Spleen (tissue), 11 donors: ENCODE measurements at regions not wholly inside any gene's neighbourhood (a gene's known extent, or its start where the extent isn't known, plus 50 kb on each side); places are given as distances from the start of the nearest gene placed in this dataset.

Experiments
- DNase-seq: peaks from one replicate; pipeline ENCODE4 v3.0.0-alpha.2; 2020
- H3K27ac ChIP-seq, 8 donors: fragments of 200-600 bp; sonication (generic) in 7 of 8; 1 replicate in 4 of 8; 2 replicates in 4 of 8; pipeline versions ENCODE4 v1.5.0 to v1.8.0; 2016 to 2021; ENCODE audit warnings: inconsistent platforms in 4 of 8, mild to moderate bottlenecking in 4 of 8, moderate library complexity in 1 of 8
- H3K27me3 ChIP-seq, 7 donors: fragments of 200-600 bp; sonication (generic) in 6 of 7; replicated peaks in 1 of 7; 1 replicate in 4 of 7; 2 replicates in 3 of 7; pipeline versions ENCODE4 v1.5.0 to v1.8.0; 2016 to 2021; ENCODE audit warnings: inconsistent platforms in 3 of 7, mild to moderate bottlenecking in 1 of 7
- H3K36me3 ChIP-seq, 6 donors: fragments of 200-600 bp; sonication (generic) in 5 of 6; 1 replicate in 4 of 6; 2 replicates in 2 of 6; pipeline versions ENCODE4 v1.5.0 to v1.8.0; 2016 to 2021; ENCODE audit warnings: inconsistent platforms in 2 of 6
- H3K4me1 ChIP-seq, 6 donors: fragments of 200-600 bp; sonication (generic) in 5 of 6; 1 replicate in 3 of 6; 2 replicates in 3 of 6; pipeline versions ENCODE4 v1.5.0 to v1.8.0; 2016 to 2021; ENCODE audit warnings: inconsistent platforms in 3 of 6
- H3K4me3 ChIP-seq, 8 donors: fragments of 200-600 bp; sonication (generic) in 7 of 8; 1 replicate in 4 of 8; 2 replicates in 4 of 8; pipeline versions ENCODE4 v1.5.0 to v1.8.0; 2016 to 2021; ENCODE audit warnings: inconsistent platforms in 4 of 8, mild to moderate bottlenecking in 4 of 8, moderate library complexity in 2 of 8
- H3K9me3 ChIP-seq, 8 donors: fragments of 200-600 bp; sonication (generic) in 7 of 8; 1 replicate in 4 of 8; 2 replicates in 4 of 8; pipeline versions ENCODE4 v1.5.0 to v1.8.0; 2016 to 2021; ENCODE audit warnings: inconsistent platforms in 4 of 8
- CTCF ChIP-seq, 11 experiments: fragments of 200-600 bp in 7 of 11; fragments of 450-650 bp in 4 of 11; sonication (generic) in 4 of 11; IDR thresholded peaks in 8 of 11; conservative IDR thresholded peaks in 3 of 11; 1 replicate in 7 of 11; 2 replicates in 4 of 11; pipeline versions ENCODE4 v1.4.0 to v1.8.0; 2016 to 2021; ENCODE audit warnings: antibody characterized with exemption in 11 of 11, inconsistent platforms in 4 of 11, mild to moderate bottlenecking in 1 of 11
- POLR2A ChIP-seq, 3 donors: fragments of 450-650 bp; IDR thresholded peaks; one replicate each; pipeline ENCODE4 v1.5.1; 2017; ENCODE audit warnings: antibody characterized with exemption in 3 of 3, mild to moderate bottlenecking in 1 of 3
- POLR2AphosphoS5 ChIP-seq, 3 donors: sonication (generic); formaldehyde crosslinking; IDR thresholded peaks; one replicate each; pipeline ENCODE4 v1.5.1; 2017; ENCODE audit warnings: antibody characterized with exemption in 3 of 3
- WGBS, 5 donors: extraction: QIAGEN DNeasy Blood & Tissue Kit in 3 of 5; methylation state at CpG; one replicate each; pipeline versions ENCODE4 v1.1.5 to v1.1.7; 2013 to 2018; 5-methylcytosine and 5-hydroxymethylcytosine counted together
- intact Hi-C: fragments of 100-400 bp; cut with DNase I; formaldehyde crosslinking; loops from one replicate; pipeline ENCODE4 v1.15.0; 2023; ENCODE audit warnings: low total_unique reads
- donor health status: healthy with polysubstance abuse.
- donor health status: DM: no; HTN: no; CAD: no; lungs with moderate emphysema.
- donor health status: DM: no; HTN: no; CAD: no.
- donor health status: Bipolar disorder and iron deficiency.
- donor health status: healthy.
- donor health status: DM: no; HTN: no; CAD: no.
- donor health status: DM: yes; HTN: yes; CAD: no.

- intact Hi-C loops: no loop called here
- H3K4me1 ChIP-seq: no peaks in the 10 kb centered on the region
- no peak for DNase-seq
- peaks cover 3 to 26% (median 16%) of the 10 kb centered on the region in 8 donors for H3K9me3 ChIP-seq
- H3K27me3 ChIP-seq: no peaks in the 10 kb centered on the region
- 59 to 72% (median 71%) methylated on average over 4 of the region's 4 CpGs for WGBS, 5 donors
- peaks cover 0 to 10% (median 0%) of the 10 kb centered on the region in 6 donors for H3K36me3 ChIP-seq
- H3K4me3 ChIP-seq: no peak overlapping the region
- TF ChIP-seq POLR2A (IDR thresholded peaks at IDR 0.05) (no peak), CTCF (IDR thresholded peaks at IDR 0.05 in 8 of 11, conservative IDR thresholded peaks at IDR 0.05 in 3 of 11) (no peak), POLR2AphosphoS5 (IDR thresholded peaks at IDR 0.05) (no peak)
- no peak overlapping the region for H3K27ac ChIP-seq
These were observed 160.5 kb downstream of the MIAT start for GRCh38 chr22:26817926-26818325.

GRCh38 chr22:26821854-26822253, 164.5 kb downstream of the MIAT start:
- Histone ChIP-seq H3K9me3 (peaks cover 3 to 26% (median 16%) of the 10 kb centered on the region in 8 donors), H3K27ac (no peak overlapping the region), H3K27me3 (no peaks in the 10 kb centered on the region), H3K4me3 (no peak overlapping the region), H3K4me1 (no peaks in the 10 kb centered on the region), H3K36me3 (peaks cover 0 to 10% (median 0%) of the 10 kb centered on the region in 6 donors)
- no peak for DNase-seq
- intact Hi-C loops: no loop called here
- 71 to 83% (median 80%) methylated on average over 4 of the region's 4 CpGs for WGBS, 5 donors
- TF ChIP-seq CTCF (IDR thresholded peaks at IDR 0.05 in 8 of 11, conservative IDR thresholded peaks at IDR 0.05 in 3 of 11) (no peak), POLR2AphosphoS5 (IDR thresholded peaks at IDR 0.05) (no peak), POLR2A (IDR thresholded peaks at IDR 0.05) (no peak)

- intact Hi-C loops: no loop called here
- WGBS, 5 donors: 49 to 59% (median 55%) methylated on average over 2 of the region's 2 CpGs
- Histone ChIP-seq H3K4me3 (no peak overlapping the region), H3K9me3 (peaks cover 3 to 22% (median 16%) of the 10 kb centered on the region in 8 donors), H3K36me3 (peaks cover 0 to 10% (median 0%) of the 10 kb centered on the region in 6 donors), H3K4me1 (no peaks in the 10 kb centered on the region), H3K27ac (no peak overlapping the region), H3K27me3 (no peaks in the 10 kb centered on the region)
- TF ChIP-seq POLR2A (IDR thresholded peaks at IDR 0.05): no peak
- no peak for TF ChIP-seq CTCF (IDR thresholded peaks at IDR 0.05 in 8 of 11, conservative IDR thresholded peaks at IDR 0.05 in 3 of 11)
- TF ChIP-seq POLR2AphosphoS5 (IDR thresholded peaks at IDR 0.05): no peak
- no peak for DNase-seq
These were observed 164.9 kb downstream of the MIAT start for GRCh38 chr22:26822313-26822712.

GRCh38 chr22:26823966-26824365, 166.6 kb downstream of the MIAT start:
- DNase-seq: no peak
- Histone ChIP-seq H3K4me1 (no peaks in the 10 kb centered on the region), H3K9me3 (peaks cover 0 to 5% (median 0%) of the 10 kb centered on the region in 8 donors), H3K27me3 (no peaks in the 10 kb centered on the region), H3K4me3 (no peak overlapping the region), H3K36me3 (no peaks in the 10 kb centered on the region), H3K27ac (no peak overlapping the region)
- no peak for TF ChIP-seq POLR2AphosphoS5 (IDR thresholded peaks at IDR 0.05)
- TF ChIP-seq POLR2A (IDR thresholded peaks at IDR 0.05): no peak
- no peak for TF ChIP-seq CTCF (IDR thresholded peaks at IDR 0.05 in 8 of 11, conservative IDR thresholded peaks at IDR 0.05 in 3 of 11)
- intact Hi-C loops: no loop called here
- 79 to 89% (median 88%) methylated on average over 6 of the region's 6 CpGs for WGBS, 5 donors
